Liver (tissue), 8 donors: ENCODE measurements at regions not wholly inside any gene's neighbourhood (a gene's known extent, or its start where the extent isn't known, plus 50 kb on each side); places are given as distances from the start of the nearest gene placed in this dataset.

ENCODE experiments used
- DNase-seq: peaks from one replicate; pipeline ENCODE4 v3.0.0-alpha.2; 2017; ENCODE audit warnings: low spot score
- H3K27ac ChIP-seq, 2 donors: one replicate each; pipeline ENCODE4 v1.7.0; 2013; ENCODE audit warnings: inconsistent platforms in 2 of 2, low read length in 2 of 2, control low read depth in 1 of 2, low read depth in 1 of 2, mild to moderate bottlenecking in 1 of 2
- H3K27me3 ChIP-seq, 4 donors: one replicate each; pipeline versions ENCODE4 v1.6.1 to v1.7.0; 2013; ENCODE audit warnings: low read length in 3 of 4, inconsistent platforms in 1 of 4, mild to moderate bottlenecking in 1 of 4, moderate library complexity in 1 of 4; ENCODE audit not compliant: control insufficient read depth in 4 of 4, insufficient read depth in 4 of 4
- H3K36me3 ChIP-seq, 4 donors: one replicate each; pipeline versions ENCODE4 v1.6.1 to v1.7.0; 2013; ENCODE audit warnings: low read length in 3 of 4, mild to moderate bottlenecking in 3 of 4, low read depth in 1 of 4, moderate library complexity in 1 of 4; ENCODE audit not compliant: control insufficient read depth in 4 of 4, insufficient read depth in 3 of 4
- H3K4me1 ChIP-seq, 4 donors: one replicate each; pipeline versions ENCODE4 v1.6.1 to v1.7.0; 2013; ENCODE audit warnings: low read length in 3 of 4, mild to moderate bottlenecking in 3 of 4, moderate library complexity in 1 of 4; ENCODE audit not compliant: control insufficient read depth in 4 of 4, insufficient read depth in 4 of 4
- H3K4me3 ChIP-seq, 3 donors: one replicate each; pipeline versions ENCODE4 v1.6.1 to v1.7.0; 2013; ENCODE audit warnings: low read length in 3 of 3, control low read depth in 1 of 3, low read depth in 1 of 3, mild to moderate bottlenecking in 1 of 3
- H3K9ac ChIP-seq, 2 donors: one replicate each; pipeline ENCODE4 v1.7.0; 2013; ENCODE audit warnings: low read length in 2 of 2, mild to moderate bottlenecking in 2 of 2, moderate library complexity in 2 of 2, control low read depth in 1 of 2, low read depth in 1 of 2
- H3K9me3 ChIP-seq, 4 donors: one replicate each; pipeline versions ENCODE4 v1.6.1 to v1.7.0; 2013; ENCODE audit warnings: low read length in 3 of 4; ENCODE audit not compliant: control insufficient read depth in 4 of 4
- EGR1 ChIP-seq, 2 donors: IDR thresholded peaks; 2 replicates each; pipeline ENCODE4 v1.6.1; 2016 to 2018; ENCODE audit warnings: antibody characterized with exemption in 2 of 2, low read depth in 2 of 2
- FOXA1 ChIP-seq: IDR thresholded peaks from 2 replicates; pipeline ENCODE4 v1.6.1; 2016; ENCODE audit warnings: antibody characterized with exemption
- FOXA2 ChIP-seq: IDR thresholded peaks from 2 replicates; pipeline ENCODE4 v1.6.1; 2016; ENCODE audit warnings: antibody characterized with exemption
- GABPA ChIP-seq, 2 donors: IDR thresholded peaks in 1 of 2; conservative IDR thresholded peaks in 1 of 2; 2 replicates each; pipeline ENCODE4 v1.6.1; 2016; ENCODE audit warnings: antibody characterized with exemption in 2 of 2, mild to moderate bottlenecking in 1 of 2, moderate library complexity in 1 of 2
- HNF4A ChIP-seq, 2 donors: conservative IDR thresholded peaks; 2 replicates each; pipeline ENCODE4 v1.6.1; 2016; ENCODE audit warnings: antibody characterized with exemption in 2 of 2, mild to moderate bottlenecking in 2 of 2
- HNF4G ChIP-seq: IDR thresholded peaks from 2 replicates; pipeline ENCODE4 v1.6.1; 2016; ENCODE audit warnings: antibody characterized with exemption
- JUND ChIP-seq, 2 donors: IDR thresholded peaks; 2 replicates each; pipeline ENCODE4 v1.6.1; 2016; ENCODE audit warnings: antibody characterized with exemption in 2 of 2
- NR2F2 ChIP-seq: IDR thresholded peaks from 2 replicates; pipeline ENCODE4 v1.6.1; 2016; ENCODE audit warnings: antibody characterized with exemption
- RAD21 ChIP-seq, 2 donors: IDR thresholded peaks; 2 replicates each; pipeline ENCODE4 v1.6.1; 2016; ENCODE audit warnings: antibody characterized with exemption in 2 of 2, mild to moderate bottlenecking in 2 of 2
- RXRA ChIP-seq, 2 donors: IDR thresholded peaks; 2 replicates each; pipeline ENCODE4 v1.6.1; 2017 to 2018; ENCODE audit warnings: antibody characterized with exemption in 2 of 2, mild to moderate bottlenecking in 1 of 2
- SP1 ChIP-seq: IDR thresholded peaks from 2 replicates; pipeline ENCODE4 v1.6.1; 2018; ENCODE audit warnings: antibody characterized with exemption, mild to moderate bottlenecking
- YY1 ChIP-seq: IDR thresholded peaks from 2 replicates; pipeline ENCODE4 v1.6.1; 2016; ENCODE audit warnings: antibody characterized with exemption, mild to moderate bottlenecking
- WGBS: extraction: QIAGEN DNeasy Blood & Tissue Kit; methylation state at CpG from one replicate; pipeline ENCODE4 v1.1.7; 2013; 5-methylcytosine and 5-hydroxymethylcytosine counted together
- TF ChIP-seq, protein P1 (sequence below): IDR thresholded peaks from 2 replicates; pipeline ENCODE4 v1.6.1; 2016; ENCODE audit warnings: antibody characterized with exemption
- TF ChIP-seq, protein P2 (sequence below): IDR thresholded peaks from 2 replicates; pipeline ENCODE4 v1.6.1; 2016; ENCODE audit warnings: antibody characterized with exemption, mild to moderate bottlenecking
- TF ChIP-seq, protein P3 (sequence below): IDR thresholded peaks from 2 replicates; pipeline ENCODE4 v1.6.1; 2016; ENCODE audit warnings: antibody characterized with exemption
- TF ChIP-seq, protein P4 (sequence below): IDR thresholded peaks from 2 replicates; pipeline ENCODE4 v1.6.1; 2016; ENCODE audit warnings: antibody characterized with exemption
- TF ChIP-seq, protein P5 (sequence below): fragments of 150-350 bp; IDR thresholded peaks from 2 replicates; pipeline ENCODE4 v1.5.1; 2017; ENCODE audit warnings: improper control_type of control experiment, low read depth, low read length; ENCODE audit not compliant: missing input control
- donor health status: healthy.
- donor health status: healthy.
- donor health status: healthy.
- donor health status: healthy.
- donor health status: healthy.

DNA sequence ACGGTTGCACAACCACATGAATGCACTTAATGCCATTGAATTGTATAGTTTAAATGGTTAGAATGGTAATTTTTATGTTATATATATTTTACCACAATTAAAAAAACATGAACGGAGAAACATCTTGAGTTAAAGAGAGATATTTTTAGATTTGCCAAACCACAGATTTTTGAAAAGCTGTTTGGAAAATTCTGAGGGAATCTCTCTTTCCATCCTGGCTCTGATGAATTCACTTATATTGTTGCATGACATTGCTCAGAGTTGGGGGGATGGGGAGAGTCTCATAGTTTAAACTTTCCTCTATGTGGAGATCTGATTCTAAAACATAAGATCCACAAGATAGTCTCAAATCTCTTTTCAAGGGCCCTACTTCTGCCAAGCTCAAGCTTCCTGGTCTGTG lies 275.0 kb upstream of the NPVF start:
- Histone ChIP-seq H3K27ac (no peak overlapping the region), H3K27me3 (no peaks in the 10 kb centered on the region), H3K4me1 (no peaks in the 10 kb centered on the region), H3K36me3 (no peaks in the 10 kb centered on the region), H3K9me3 (peaks cover 0 to under 1% (median 0%) of the 10 kb centered on the region in 4 donors), H3K4me3 (no peak overlapping the region), H3K9ac (no peak overlapping the region)
- 82% methylated on average over 2 of the region's 2 CpGs for WGBS
- TF ChIP-seq, protein P1, sequence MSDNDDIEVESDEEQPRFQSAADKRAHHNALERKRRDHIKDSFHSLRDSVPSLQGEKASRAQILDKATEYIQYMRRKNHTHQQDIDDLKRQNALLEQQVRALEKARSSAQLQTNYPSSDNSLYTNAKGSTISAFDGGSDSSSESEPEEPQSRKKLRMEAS, result no peak
- no peak for TF ChIP-seq RXRA (IDR thresholded peaks at IDR 0.05)
- TF ChIP-seq, protein P2, sequence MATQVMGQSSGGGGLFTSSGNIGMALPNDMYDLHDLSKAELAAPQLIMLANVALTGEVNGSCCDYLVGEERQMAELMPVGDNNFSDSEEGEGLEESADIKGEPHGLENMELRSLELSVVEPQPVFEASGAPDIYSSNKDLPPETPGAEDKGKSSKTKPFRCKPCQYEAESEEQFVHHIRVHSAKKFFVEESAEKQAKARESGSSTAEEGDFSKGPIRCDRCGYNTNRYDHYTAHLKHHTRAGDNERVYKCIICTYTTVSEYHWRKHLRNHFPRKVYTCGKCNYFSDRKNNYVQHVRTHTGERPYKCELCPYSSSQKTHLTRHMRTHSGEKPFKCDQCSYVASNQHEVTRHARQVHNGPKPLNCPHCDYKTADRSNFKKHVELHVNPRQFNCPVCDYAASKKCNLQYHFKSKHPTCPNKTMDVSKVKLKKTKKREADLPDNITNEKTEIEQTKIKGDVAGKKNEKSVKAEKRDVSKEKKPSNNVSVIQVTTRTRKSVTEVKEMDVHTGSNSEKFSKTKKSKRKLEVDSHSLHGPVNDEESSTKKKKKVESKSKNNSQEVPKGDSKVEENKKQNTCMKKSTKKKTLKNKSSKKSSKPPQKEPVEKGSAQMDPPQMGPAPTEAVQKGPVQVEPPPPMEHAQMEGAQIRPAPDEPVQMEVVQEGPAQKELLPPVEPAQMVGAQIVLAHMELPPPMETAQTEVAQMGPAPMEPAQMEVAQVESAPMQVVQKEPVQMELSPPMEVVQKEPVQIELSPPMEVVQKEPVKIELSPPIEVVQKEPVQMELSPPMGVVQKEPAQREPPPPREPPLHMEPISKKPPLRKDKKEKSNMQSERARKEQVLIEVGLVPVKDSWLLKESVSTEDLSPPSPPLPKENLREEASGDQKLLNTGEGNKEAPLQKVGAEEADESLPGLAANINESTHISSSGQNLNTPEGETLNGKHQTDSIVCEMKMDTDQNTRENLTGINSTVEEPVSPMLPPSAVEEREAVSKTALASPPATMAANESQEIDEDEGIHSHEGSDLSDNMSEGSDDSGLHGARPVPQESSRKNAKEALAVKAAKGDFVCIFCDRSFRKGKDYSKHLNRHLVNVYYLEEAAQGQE, result no peak
- TF ChIP-seq JUND (IDR thresholded peaks at IDR 0.05), result no peak
- TF ChIP-seq FOXA2, result no peak
- no peak for TF ChIP-seq NR2F2
- TF ChIP-seq, protein P3, sequence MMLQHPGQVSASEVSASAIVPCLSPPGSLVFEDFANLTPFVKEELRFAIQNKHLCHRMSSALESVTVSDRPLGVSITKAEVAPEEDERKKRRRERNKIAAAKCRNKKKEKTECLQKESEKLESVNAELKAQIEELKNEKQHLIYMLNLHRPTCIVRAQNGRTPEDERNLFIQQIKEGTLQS, result no peak
- TF ChIP-seq FOXA1, result no peak
- TF ChIP-seq, protein P4, sequence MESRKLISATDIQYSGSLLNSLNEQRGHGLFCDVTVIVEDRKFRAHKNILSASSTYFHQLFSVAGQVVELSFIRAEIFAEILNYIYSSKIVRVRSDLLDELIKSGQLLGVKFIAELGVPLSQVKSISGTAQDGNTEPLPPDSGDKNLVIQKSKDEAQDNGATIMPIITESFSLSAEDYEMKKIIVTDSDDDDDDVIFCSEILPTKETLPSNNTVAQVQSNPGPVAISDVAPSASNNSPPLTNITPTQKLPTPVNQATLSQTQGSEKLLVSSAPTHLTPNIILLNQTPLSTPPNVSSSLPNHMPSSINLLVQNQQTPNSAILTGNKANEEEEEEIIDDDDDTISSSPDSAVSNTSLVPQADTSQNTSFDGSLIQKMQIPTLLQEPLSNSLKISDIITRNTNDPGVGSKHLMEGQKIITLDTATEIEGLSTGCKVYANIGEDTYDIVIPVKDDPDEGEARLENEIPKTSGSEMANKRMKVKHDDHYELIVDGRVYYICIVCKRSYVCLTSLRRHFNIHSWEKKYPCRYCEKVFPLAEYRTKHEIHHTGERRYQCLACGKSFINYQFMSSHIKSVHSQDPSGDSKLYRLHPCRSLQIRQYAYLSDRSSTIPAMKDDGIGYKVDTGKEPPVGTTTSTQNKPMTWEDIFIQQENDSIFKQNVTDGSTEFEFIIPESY, result no peak
- no peak for TF ChIP-seq HNF4A (conservative IDR thresholded peaks at IDR 0.05)
- TF ChIP-seq SP1, result no peak
- no peak for DNase-seq

DNA sequence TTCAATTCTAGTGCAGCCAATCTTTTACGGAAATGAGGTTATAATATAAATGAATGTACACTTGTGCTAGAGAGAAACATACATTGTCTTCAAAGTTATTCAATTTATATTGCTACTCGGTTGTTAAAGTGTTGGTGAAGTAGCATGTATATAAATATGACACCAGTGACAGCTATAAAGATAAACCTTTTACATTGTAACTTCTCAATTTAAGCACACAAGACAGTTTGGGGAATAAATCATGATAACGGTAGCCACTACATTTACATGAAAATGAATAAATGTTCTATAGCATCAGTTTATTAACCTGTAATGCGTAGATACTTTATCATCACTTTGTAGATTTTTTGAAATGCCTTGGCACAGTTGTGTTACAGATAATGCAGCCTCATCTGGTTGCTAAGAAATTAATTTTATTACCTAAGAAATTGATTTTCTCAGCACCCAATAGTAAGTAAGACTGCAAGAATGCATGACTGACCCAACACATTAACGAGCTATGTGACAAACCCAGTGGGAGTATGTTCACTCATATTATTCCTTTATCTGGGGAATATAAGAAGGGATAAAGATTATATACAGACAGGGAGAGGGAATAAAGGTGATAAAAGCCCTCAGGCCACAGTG lies 283.9 kb upstream of the NPVF start:
- Histone ChIP-seq H3K4me3 (no peak overlapping the region), H3K4me1 (no peaks in the 10 kb centered on the region), H3K27me3 (peaks cover 0 to 2% (median 0%) of the 10 kb centered on the region in 4 donors), H3K9me3 (peaks cover 0 to 5% (median 0%) of the 10 kb centered on the region in 4 donors), H3K27ac (no peak overlapping the region), H3K9ac (no peak overlapping the region), H3K36me3 (no peaks in the 10 kb centered on the region)
- 85% methylated on average over 5 of the region's 5 CpGs for WGBS
- no peak for DNase-seq
- TF ChIP-seq HNF4G (no peak), HNF4A (conservative IDR thresholded peaks at IDR 0.05) (no peak), RAD21 (IDR thresholded peaks at IDR 0.05) (no peak), FOXA2 (no peak), GABPA (IDR thresholded peaks at IDR 0.05 in 1 of 2, conservative IDR thresholded peaks at IDR 0.05 in 1 of 2) (no peak), JUND (IDR thresholded peaks at IDR 0.05) (no peak), YY1 (no peak), RXRA (IDR thresholded peaks at IDR 0.05) (no peak), EGR1 (IDR thresholded peaks at IDR 0.05; ENCODE audit: low read depth in 2 of 2) (no peak), FOXA1 (no peak)
- TF ChIP-seq, protein P3, result no peak
- TF ChIP-seq, protein P2, result no peak
- TF ChIP-seq, protein P5, sequence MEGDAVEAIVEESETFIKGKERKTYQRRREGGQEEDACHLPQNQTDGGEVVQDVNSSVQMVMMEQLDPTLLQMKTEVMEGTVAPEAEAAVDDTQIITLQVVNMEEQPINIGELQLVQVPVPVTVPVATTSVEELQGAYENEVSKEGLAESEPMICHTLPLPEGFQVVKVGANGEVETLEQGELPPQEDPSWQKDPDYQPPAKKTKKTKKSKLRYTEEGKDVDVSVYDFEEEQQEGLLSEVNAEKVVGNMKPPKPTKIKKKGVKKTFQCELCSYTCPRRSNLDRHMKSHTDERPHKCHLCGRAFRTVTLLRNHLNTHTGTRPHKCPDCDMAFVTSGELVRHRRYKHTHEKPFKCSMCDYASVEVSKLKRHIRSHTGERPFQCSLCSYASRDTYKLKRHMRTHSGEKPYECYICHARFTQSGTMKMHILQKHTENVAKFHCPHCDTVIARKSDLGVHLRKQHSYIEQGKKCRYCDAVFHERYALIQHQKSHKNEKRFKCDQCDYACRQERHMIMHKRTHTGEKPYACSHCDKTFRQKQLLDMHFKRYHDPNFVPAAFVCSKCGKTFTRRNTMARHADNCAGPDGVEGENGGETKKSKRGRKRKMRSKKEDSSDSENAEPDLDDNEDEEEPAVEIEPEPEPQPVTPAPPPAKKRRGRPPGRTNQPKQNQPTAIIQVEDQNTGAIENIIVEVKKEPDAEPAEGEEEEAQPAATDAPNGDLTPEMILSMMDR, result no peak
- TF ChIP-seq, protein P1, result no peak
